Right ventricle myocardium superior (tissue), 1 donor: ENCODE measurements at regions not wholly inside any gene's neighbourhood (a gene's known extent, or its start where the extent isn't known, plus 50 kb on each side); places are given as distances from the start of the nearest gene placed in this dataset.
A peak's percentile ranks its signal among the peaks of the same experiment; 100 is the strongest.
"Not testable (repeated sequence)": the region's sequence is repeated elsewhere in the genome, so short reads cannot be mapped to it uniquely, and the experiment has no call there.

ENCODE experiments used
- ATAC-seq: fragments of 200-7000 bp; cut with Tn5 transposase; one replicate; pipeline ENCODE4 v1.9.1; 2020; ENCODE audit warnings: mild to moderate bottlenecking; ENCODE audit not compliant: poor library complexity
- DNase-seq: peaks from one replicate; pipeline ENCODE4 v3.0.0-alpha.2; 2020
- intact Hi-C: fragments of 100-400 bp; cut with DNase I; formaldehyde crosslinking; loops from one replicate; pipeline ENCODE4 v1.11.2; 2022
- donor health status: DM: no; HTN: yes; CAD: no; lungs with severe emphysema.

GRCh38 chr1:238476841-238477240 lies 586.1 kb upstream of the ZP4 start:
- intact Hi-C loops: no loop called here
- no peak for ATAC-seq
- no peak for DNase-seq

DNA sequence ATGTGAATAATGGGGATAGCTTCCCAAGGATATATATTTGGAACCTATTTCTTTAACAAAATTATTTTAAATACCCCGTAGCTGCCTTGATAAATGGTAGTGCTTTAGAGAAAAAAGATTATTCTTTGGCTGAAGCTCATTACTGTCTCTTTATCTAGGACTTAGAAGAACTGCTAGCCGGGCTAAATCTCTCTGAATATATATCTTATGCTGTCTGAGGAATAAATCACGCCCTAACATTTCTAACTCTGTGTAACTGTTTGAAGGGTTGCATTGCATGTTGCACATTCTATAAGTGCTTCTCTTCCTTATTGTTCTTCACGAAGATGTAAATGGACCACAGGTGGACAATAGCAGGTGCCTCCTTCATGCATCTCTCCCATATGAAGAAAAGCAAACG lies 585.0 kb upstream of the ZP4 start:
- DNase-seq: no peak
- intact Hi-C loops: no loop called here
- no peak for ATAC-seq

DNA sequence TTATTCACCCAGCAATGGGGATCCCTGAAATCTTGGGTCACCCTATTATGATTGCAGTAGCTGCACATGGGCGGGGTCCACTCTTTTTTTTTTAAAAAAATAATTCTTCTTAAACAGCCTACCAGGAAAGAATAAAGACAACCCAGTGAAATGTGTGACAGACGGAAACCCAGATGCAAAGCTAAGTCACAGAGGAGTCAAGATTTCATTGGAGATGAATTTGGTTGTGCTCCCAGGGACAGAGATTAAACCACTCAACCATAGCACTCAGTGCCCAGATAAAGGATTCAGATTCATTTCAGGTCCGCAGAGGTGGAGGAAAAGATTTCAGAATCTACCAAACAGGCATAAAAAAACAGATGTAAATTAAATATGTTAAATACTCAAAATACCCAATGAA lies 583.5 kb upstream of the ZP4 start:
- intact Hi-C loops: no loop called here
- ATAC-seq (no peak), DNase-seq (no peak)

DNA sequence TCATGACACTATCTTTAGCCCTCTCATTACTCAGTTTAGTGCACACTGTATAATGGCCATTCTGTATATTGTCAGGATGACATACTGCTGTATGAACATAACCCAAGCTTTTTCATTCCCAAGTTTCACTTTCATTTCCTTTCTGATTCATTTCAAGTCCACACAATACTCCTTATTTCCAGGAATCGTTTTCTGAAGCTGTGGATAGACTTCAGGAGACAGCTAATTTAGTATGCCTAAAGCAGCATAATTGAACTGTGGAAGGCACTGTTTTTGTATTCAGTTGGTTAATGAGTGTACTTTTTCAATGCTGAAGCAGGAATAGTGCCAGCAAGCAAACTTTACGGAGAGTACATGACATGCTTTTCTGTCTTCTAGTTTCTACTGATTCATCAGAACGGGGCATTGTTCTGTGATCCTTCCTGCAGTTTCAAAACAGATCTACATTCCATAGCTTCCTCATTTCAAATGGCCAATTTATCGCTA lies 578.5 kb upstream of the ZP4 start:
- DNase-seq: no peak
- intact Hi-C loops: no loop called here

DNA sequence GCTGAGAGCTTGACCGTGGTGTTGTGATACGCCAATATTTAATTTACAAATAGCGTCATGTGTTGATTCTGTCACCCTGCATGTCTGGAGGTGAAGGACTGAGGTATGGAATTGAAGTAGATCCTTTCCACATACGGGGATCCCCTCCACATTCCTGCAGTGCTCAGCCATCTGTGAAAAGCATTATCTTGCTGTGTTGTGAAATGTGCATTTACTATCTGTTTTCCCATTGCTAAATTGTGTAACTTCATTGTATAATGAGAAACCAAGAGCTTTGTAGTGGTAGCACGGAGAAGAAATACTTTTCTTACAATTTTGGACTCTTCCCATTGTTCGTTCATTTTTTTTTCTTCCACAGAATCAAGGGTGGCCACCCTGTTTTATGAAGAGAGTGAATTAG lies 577.3 kb upstream of the ZP4 start:
- DNase-seq (no peak), ATAC-seq (no peak)
- intact Hi-C loops: no loop called here

More for the DNA sequence above, 578.5 kb upstream of the ZP4 start:
- ATAC-seq: no peak

- intact Hi-C loops: no loop called here
These were observed 575.7 kb upstream of the ZP4 start for GRCh38 chr1:238466459-238466858.

DNA sequence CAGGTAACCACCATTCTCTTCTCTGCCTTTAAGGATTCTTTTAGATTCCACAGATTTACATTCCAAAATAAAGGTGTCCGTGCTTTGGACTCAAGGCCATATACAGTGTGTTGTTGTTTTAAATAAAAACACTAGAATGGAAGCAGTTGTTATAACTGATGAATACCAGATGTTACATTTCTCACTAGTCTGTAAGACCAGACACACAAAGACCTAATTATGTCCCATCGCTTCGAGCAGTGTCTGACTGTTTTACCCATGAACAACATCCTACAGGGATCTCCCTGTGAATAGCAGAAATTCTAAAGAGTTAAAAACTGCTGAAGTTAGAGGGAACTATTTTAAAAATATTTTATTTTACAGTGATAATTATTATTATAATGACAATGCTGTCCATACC lies 574.7 kb upstream of the ZP4 start:
- ATAC-seq (no peak), DNase-seq (no peak)
- intact Hi-C loops: no loop called here

More at GRCh38 chr1:238466459-238466858, 575.7 kb upstream of the ZP4 start:
- DNase-seq (no peak), ATAC-seq (no peak)

DNA sequence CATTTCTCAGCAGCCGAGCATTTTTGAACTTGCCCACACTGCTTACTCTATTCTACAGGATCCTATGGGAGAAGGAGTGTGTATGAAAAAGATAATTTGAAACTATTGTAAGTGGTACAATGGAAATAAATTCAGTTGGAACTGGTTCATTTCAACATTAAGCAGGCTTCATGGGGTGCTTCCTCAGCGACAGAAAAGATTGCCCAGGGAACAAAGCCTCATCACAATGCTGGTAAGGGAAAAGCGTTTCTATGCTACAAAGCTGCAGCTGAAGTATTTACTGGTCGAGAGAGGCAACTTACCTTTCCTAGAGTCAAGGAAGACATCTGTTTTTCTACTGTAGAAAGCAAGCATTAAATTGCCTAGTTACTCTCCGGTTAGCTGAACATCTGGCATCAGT lies 568.2 kb upstream of the ZP4 start:
- no peak for ATAC-seq
- intact Hi-C loops: no loop called here
- DNase-seq: no peak

DNA sequence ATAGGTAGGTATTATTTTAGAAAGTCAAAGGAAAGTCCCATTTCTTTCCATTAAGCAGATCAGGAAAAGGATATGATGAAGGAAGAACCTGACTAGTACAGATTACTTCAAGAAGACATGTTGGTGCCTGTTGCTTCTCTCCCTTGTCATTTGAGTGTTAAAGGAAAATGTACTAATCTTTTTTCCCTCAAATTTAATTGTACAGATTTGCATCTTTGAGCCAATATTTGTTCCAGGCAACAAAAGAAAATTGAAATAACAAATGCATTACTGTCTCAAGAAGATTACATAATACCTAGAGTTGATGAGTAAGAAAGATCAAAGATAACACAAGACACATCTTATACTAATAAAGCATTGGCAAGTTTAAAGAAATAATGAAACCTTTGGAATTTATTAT lies 566.9 kb upstream of the ZP4 start:
- DNase-seq (no peak), ATAC-seq (no peak)
- intact Hi-C loops: no loop called here

DNA sequence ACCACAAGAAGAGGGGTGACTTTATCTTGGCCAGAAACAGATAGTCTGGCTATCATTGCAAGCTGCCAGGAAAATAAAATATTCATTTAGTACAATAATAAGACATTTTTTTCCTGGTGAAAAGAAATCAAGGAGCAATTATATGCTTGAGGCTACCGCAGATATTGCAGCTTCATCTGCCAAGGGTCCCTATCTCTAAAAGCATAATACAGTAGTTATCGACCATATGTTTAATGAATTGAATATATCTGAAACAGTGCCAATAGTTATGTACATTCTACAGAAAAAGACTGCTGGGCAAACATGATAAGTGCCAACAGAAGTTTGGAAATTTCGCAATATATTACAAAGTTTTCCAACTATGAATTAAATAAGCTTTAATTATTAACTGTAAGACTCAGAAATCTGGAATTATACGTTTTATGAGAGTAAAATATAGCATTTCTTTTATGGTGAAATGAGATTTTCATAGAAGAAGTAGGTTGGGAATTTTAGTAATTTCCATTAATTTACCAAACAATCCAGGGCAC lies 561.1 kb upstream of the ZP4 start:
- no peak for ATAC-seq
- no peak for DNase-seq
- intact Hi-C loops: no loop called here

DNA sequence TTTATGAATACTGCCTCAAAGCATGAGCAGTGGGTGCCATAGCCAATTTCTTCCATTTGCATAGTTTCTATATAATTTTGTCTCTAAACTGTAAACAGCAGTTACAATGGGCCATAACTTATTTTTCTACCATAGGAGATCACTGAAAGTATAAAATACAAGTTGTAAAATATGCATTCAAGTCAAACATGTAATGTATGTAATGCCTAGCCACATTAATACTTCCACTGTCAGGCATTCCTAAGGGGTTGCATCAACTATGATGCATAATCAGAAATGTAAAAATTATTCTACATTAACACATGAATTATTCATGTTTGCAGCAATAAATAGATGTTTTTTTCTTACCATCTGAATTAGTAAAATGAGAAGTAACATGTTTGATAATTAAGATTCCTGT lies 560.3 kb upstream of the ZP4 start:
- no peak for DNase-seq
- intact Hi-C loops: no loop called here
- no peak for ATAC-seq

DNA sequence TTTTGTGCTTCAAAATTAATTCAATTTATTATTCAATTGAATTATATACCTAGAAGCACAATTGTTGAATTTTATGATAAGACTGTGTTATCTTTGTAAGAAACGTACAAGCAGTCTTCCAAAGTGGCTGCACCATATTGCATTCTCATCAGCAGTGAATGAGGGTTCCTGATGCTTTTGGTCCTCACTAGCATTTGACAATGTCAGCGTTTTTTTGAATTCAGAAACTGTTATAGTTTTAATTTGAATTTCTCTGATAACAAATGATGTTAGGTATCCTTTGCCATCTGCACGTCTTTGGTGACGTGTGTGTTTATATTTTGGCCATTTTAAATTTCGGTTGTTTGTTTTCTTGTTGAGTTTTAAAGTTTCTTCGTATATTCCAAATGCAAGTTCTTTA lies 553.0 kb upstream of the ZP4 start:
- intact Hi-C loops: no loop called here
- DNase-seq (no peak), ATAC-seq (no peak)

DNA sequence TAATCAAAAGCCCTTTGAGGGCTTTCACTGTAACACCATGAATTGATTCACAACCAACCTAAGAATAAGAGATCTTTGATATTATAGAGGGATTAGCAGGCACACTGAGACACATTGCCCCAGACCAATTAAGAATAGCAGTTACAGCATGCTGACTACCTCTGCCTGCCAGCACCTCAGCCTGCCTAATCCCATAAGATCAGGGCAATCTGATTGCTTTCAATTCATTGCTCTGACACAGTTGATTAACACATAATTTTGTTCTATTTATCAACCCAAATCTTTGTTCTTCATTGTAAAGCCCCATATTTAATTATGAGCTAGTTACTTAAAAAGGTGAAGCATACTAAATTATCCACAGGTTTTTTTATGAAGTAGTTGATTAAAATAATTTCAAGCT lies 548.8 kb upstream of the ZP4 start:
- DNase-seq: no peak
- intact Hi-C loops: no loop called here
- ATAC-seq: no peak

DNA sequence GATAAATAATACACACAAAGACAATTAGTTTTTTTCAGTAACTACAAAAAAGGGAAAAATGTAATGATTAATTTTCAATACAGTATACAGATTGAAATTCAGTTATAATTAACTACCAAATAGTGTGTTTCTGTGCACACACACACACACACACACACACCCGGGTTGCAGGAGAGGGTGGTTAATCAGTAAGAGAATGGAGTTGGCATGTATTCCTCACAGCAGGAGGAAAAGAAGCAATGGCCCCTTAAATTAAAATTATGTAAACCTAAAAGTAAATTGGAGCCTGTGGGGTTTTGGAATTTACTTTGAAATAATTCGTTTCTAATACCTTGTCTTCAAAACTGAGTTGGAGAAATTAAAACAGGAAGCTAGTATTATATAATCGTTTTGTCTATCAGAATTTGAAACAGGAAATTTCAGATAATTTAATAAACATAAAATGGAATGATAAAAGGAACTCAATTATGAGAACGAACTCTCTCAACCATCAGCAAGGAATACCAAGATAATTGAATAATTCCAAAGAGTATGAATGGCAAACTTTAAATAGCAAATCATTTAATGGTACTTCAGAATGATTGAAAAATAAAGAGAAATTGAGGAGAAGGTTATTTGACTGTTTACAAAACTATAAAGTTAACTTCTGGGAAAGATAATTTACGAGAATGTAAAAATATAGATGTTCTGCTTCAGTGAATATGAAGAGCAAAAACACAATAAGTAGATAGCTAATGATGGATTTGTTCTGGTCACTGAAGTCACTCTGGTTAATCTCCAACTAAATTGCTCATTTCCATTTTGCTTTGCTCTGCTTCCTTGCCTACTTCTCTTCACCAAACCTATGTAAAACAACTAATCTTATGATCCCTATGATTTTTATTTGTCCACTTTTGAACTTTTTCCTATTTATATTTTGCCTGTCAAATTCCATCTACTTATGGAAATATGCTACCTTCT lies 547.9 kb upstream of the ZP4 start:
- intact Hi-C loops: no loop called here
- DNase-seq: no peak
- ATAC-seq: no peak

- intact Hi-C loops, DNase-seq, ATAC-seq: not testable (repeated sequence)
These were observed 539.0 kb upstream of the ZP4 start for GRCh38 chr1:238429703-238430102.

DNA sequence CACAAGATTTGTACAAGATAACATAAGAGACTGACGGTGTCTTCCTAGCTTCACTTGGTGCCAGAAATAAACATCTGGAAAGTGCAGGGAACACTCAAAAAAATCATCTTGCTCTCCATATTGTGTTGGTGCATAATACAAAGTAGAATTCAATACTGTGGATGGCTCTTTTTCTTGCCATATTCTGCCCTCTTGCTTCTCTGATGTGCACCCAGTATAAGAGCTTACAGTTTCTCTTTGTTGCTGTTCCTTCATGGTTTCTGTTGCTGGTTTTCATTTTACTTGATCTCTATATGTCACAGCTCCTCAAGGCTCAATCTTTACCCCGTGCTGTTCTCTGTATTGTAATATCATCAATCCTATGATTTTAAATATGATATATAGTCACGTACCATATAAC lies 528.5 kb upstream of the ZP4 start:
- DNase-seq (no peak), ATAC-seq (no peak)
- intact Hi-C loops: no loop called here

- DNase-seq (no peak), ATAC-seq (peak; percentile 71)
- intact Hi-C loops: no loop called here
These were observed 519.2 kb upstream of the ZP4 start for GRCh38 chr1:238409932-238410331.

DNA sequence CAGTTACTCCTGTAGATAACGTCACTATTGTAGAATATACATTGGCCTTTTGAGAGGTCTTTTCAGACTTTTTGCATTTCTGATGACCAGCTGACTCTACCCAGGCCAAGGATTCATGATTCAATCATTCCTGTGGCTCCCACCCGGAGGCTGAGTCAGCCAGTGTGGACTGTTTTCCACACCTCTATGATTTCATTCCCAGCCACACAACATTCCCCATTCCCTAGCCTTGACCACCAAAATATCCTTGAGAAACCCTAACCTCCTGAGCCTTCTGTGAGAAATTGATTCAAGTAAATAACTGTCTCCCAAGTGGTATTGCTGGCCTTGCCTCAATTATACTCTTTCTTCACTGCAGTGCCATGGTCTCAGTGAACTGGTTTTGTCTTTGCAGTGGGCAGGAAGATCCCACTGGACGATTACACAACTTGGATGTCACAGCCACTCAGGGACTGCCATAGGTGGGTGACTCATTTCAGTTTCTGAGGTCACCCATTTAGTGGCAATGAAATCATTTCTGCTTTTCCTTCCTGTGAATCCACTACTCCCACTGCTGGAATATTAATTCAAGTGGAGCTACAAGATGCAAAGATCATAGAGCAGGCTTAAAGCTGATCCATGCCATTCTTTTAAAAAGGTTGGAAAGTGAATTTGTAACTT lies 518.6 kb upstream of the ZP4 start:
- intact Hi-C loops: no loop called here
- DNase-seq (no peak), ATAC-seq (peak; percentile 63)

DNA sequence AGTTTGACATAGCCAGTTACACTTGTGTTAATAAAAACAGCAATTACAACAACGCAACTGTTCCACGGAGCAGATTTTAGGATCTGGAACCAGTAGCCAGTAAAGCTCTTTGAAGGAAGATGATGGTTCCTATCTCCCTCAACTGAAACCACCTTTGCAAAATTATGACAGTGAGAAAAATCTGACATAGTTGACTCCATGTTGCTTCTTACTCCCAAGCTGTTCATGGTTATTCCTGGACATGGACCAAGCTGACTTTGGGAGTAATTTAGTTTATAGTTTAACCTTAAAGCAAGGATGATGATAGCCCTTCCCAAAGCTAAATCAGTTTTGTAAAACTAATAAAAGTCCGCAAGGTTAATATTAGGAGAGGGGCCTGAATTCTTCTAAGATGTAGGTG lies 518.0 kb upstream of the ZP4 start:
- no peak for DNase-seq
- ATAC-seq: no peak
- intact Hi-C loops: no loop called here
